HEK293 (cell line): ENCODE measurements at regions not wholly inside any gene's neighbourhood (a gene's known extent, or its start where the extent isn't known, plus 50 kb on each side); places are given as distances from the start of the nearest gene placed in this dataset.

ENCODE experiments used
- CTCF ChIA-PET: fragments of 350-600 bp; formaldehyde crosslinking; extraction: SDS; loops from one replicate; lab custom pipeline; 2021; ENCODE audit warnings: antibody characterized with exemption; lab: Yijun Ruan, JAX
- POLR2A ChIA-PET: fragments of 300-600 bp; formaldehyde crosslinking; extraction: SDS; loops from one replicate; lab custom pipeline; 2020; ENCODE audit warnings: antibody characterized with exemption, inconsistent platforms; lab: Yijun Ruan, JAX
- H3K27ac ChIP-seq: fragments of 200-500 bp; sonication (Bioruptor generic); 2 replicates; pipeline ENCODE4 v1.5.1; 2014; ENCODE audit warnings: low read depth, low read length, control low read depth, inconsistent platforms; ENCODE audit errors: extremely low read depth
- H3K36me3 ChIP-seq, 2 experiments: fragments of 200-500 bp in 1 of 2; sonication (Bioruptor generic) in 1 of 2; 1 replicate in 1 of 2; 2 replicates in 1 of 2; pipeline ENCODE4 v1.5.1; 2014 to 2017; ENCODE audit warnings: inconsistent platforms in 2 of 2, low read length in 2 of 2; ENCODE audit not compliant: control insufficient read depth in 2 of 2, insufficient read depth in 1 of 2
- H3K4me1 ChIP-seq: fragments of 200-500 bp; sonication (Bioruptor generic); 2 replicates; pipeline ENCODE4 v1.5.1; 2014; ENCODE audit warnings: mild to moderate bottlenecking, low read length, inconsistent platforms; ENCODE audit not compliant: control insufficient read depth, insufficient read depth
- H3K4me3 ChIP-seq: 2 replicates; pipeline ENCODE4 v1.5.1; 2011; ENCODE audit warnings: low read depth, mild to moderate bottlenecking, control low read depth, low read length, moderate library complexity
- H3K9me3 ChIP-seq: fragments of 200-500 bp; sonication (Bioruptor generic); 2 replicates; pipeline ENCODE4 v1.5.1; 2014; ENCODE audit warnings: low read depth, low read length, inconsistent platforms; ENCODE audit not compliant: control insufficient read depth, insufficient read depth
- FEZF1 ChIP-seq: fragments of 450-650 bp; formaldehyde crosslinking; IDR thresholded peaks from 2 replicates; pipeline ENCODE4 v1.5.1; 2016; ENCODE audit warnings: missing biosample characterization, missing genetic modification characterization
- GLI2 ChIP-seq: fragments of 450-650 bp; formaldehyde crosslinking; IDR thresholded peaks from 2 replicates; pipeline ENCODE4; 2017; ENCODE audit warnings: missing biosample characterization, missing genetic modification characterization, low read depth, borderline replicate concordance
- MEIS1 ChIP-seq: sonication (generic); formaldehyde crosslinking; IDR thresholded peaks from 2 replicates; pipeline ENCODE4 v1.8.1; 2022; ENCODE audit warnings: missing genetic modification reagents, mild to moderate bottlenecking, borderline replicate concordance
- OSR2 ChIP-seq: fragments of 450-650 bp; formaldehyde crosslinking; IDR thresholded peaks from 2 replicates; pipeline ENCODE4 v1.5.1; 2016; ENCODE audit warnings: missing biosample characterization, missing genetic modification characterization
- OVOL3 ChIP-seq: fragments of 450-650 bp; formaldehyde crosslinking; IDR thresholded peaks from 2 replicates; pipeline ENCODE4 v1.5.1; 2016; ENCODE audit warnings: missing biosample characterization, missing genetic modification characterization
- ZBTB20 ChIP-seq: fragments of 450-650 bp; formaldehyde crosslinking; IDR thresholded peaks from 2 replicates; pipeline ENCODE4 v1.5.1; 2016; ENCODE audit warnings: missing biosample characterization, missing genetic modification characterization
- ZBTB48 ChIP-seq: fragments of 450-650 bp; formaldehyde crosslinking; IDR thresholded peaks from 2 replicates; pipeline ENCODE4 v1.5.1; 2016; ENCODE audit warnings: missing biosample characterization, missing genetic modification characterization
- ZBTB7A ChIP-seq: fragments of 450-650 bp; formaldehyde crosslinking; IDR thresholded peaks from 2 replicates; pipeline ENCODE4 v1.5.1; 2016; ENCODE audit warnings: low read depth, missing biosample characterization, missing genetic modification characterization
- ZFP37 ChIP-seq: fragments of 450-650 bp; formaldehyde crosslinking; IDR thresholded peaks from 2 replicates; pipeline ENCODE4 v1.5.1; 2016; ENCODE audit warnings: missing biosample characterization, missing genetic modification characterization
- ZFP41 ChIP-seq: fragments of 450-650 bp; formaldehyde crosslinking; IDR thresholded peaks from 2 replicates; pipeline ENCODE4 v1.5.1; 2016; ENCODE audit warnings: missing biosample characterization, missing genetic modification characterization, borderline replicate concordance
- ZNF121 ChIP-seq: fragments of 450-650 bp; formaldehyde crosslinking; IDR thresholded peaks from 2 replicates; pipeline ENCODE4 v1.5.1; 2016; ENCODE audit warnings: missing biosample characterization, missing genetic modification characterization
- ZNF324 ChIP-seq: fragments of 450-650 bp; formaldehyde crosslinking; IDR thresholded peaks from 2 replicates; pipeline ENCODE4 v1.5.1; 2016; ENCODE audit warnings: missing biosample characterization, missing genetic modification characterization
- ZNF514 ChIP-seq: fragments of 450-650 bp; formaldehyde crosslinking; IDR thresholded peaks from 2 replicates; pipeline ENCODE4 v1.5.1; 2016; ENCODE audit warnings: missing biosample characterization, missing genetic modification characterization
- ZNF529 ChIP-seq: fragments of 450-650 bp; formaldehyde crosslinking; IDR thresholded peaks from 2 replicates; pipeline ENCODE4 v1.5.1; 2017; ENCODE audit warnings: missing genetic modification characterization, missing biosample characterization; ENCODE audit not compliant: insufficient replicate concordance
- ZNF654 ChIP-seq: fragments of 450-650 bp; formaldehyde crosslinking; IDR thresholded peaks from 2 replicates; pipeline ENCODE4 v1.5.1; 2016; ENCODE audit warnings: low read depth, missing biosample characterization, missing genetic modification characterization
- ZNF677 ChIP-seq: fragments of 450-650 bp; IDR thresholded peaks from 2 replicates; pipeline ENCODE4 v1.5.0; 2018; ENCODE audit warnings: missing biosample characterization, mild to moderate bottlenecking, missing genetic modification characterization, moderate library complexity
- ZNF777 ChIP-seq: fragments of 450-650 bp; formaldehyde crosslinking; IDR thresholded peaks from 2 replicates; pipeline ENCODE4 v1.5.1; 2017; ENCODE audit warnings: missing biosample characterization, missing genetic modification characterization, borderline replicate concordance
- ZNF830 ChIP-seq: fragments of 450-650 bp; IDR thresholded peaks from 2 replicates; pipeline ENCODE4 v1.5.0; 2018; ENCODE audit warnings: missing biosample characterization, missing genetic modification characterization, low read depth, mild to moderate bottlenecking, moderate library complexity
- TF ChIP-seq, protein P1 (sequence below): fragments of 450-650 bp; formaldehyde crosslinking; IDR thresholded peaks from 2 replicates; pipeline ENCODE4 v1.5.1; 2017; ENCODE audit warnings: missing biosample characterization, missing genetic modification characterization
- TF ChIP-seq, protein P2 (sequence below): fragments of 450-650 bp; formaldehyde crosslinking; IDR thresholded peaks from 2 replicates; pipeline ENCODE4 v1.5.1; 2016; ENCODE audit warnings: missing biosample characterization, missing genetic modification characterization, low read depth
- TF ChIP-seq, protein P3 (sequence below): fragments of 450-650 bp; formaldehyde crosslinking; IDR thresholded peaks from 2 replicates; pipeline ENCODE4 v1.5.1; 2016; ENCODE audit warnings: missing biosample characterization, missing genetic modification characterization
- TF ChIP-seq, protein P4 (sequence below): fragments of 450-650 bp; formaldehyde crosslinking; IDR thresholded peaks from 2 replicates; pipeline ENCODE4 v1.5.1; 2017; ENCODE audit warnings: missing biosample characterization, missing genetic modification characterization
- TF ChIP-seq, protein P5 (sequence below): fragments of 450-650 bp; formaldehyde crosslinking; IDR thresholded peaks from 2 replicates; pipeline ENCODE4 v1.5.1; 2016; ENCODE audit warnings: missing biosample characterization, missing genetic modification characterization
- TF ChIP-seq, protein P6 (sequence below): fragments of 450-650 bp; formaldehyde crosslinking; IDR thresholded peaks from 2 replicates; pipeline ENCODE4 v1.5.1; 2016; ENCODE audit warnings: missing biosample characterization, missing genetic modification characterization

DNA sequence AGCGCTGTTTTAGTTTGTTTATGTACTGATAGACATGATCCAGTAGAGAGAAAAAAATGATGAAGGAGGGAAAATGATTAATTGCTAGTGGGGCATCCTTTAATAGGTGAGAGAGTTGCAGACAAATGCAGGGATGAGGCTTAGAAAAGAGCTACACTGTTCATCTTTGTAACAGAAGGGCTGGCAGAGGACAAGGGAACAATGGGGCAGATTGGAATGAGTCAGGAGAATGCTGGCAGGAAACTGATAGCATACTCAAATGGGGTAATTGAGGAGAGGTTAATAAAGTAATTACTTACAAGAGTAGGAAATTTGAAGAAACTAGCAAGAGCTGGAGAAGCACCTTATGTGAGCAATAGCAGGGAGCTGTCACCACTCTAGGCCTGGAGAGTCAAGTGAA, 170.9 kb downstream of the OXSM start (continued):
- TF ChIP-seq GLI2 (no peak), ZBTB48 (tag by site-specific recombination) (no peak), ZNF324 (no peak), ZFP37 (tag by site-specific recombination) (no peak), ZNF529 (tag by site-specific recombination) (no peak), FEZF1 (tag by site-specific recombination) (no peak), OSR2 (tag by site-specific recombination) (no peak)
- TF ChIP-seq, protein P1, sequence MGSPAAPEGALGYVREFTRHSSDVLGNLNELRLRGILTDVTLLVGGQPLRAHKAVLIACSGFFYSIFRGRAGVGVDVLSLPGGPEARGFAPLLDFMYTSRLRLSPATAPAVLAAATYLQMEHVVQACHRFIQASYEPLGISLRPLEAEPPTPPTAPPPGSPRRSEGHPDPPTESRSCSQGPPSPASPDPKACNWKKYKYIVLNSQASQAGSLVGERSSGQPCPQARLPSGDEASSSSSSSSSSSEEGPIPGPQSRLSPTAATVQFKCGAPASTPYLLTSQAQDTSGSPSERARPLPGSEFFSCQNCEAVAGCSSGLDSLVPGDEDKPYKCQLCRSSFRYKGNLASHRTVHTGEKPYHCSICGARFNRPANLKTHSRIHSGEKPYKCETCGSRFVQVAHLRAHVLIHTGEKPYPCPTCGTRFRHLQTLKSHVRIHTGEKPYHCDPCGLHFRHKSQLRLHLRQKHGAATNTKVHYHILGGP: no peak

DNA sequence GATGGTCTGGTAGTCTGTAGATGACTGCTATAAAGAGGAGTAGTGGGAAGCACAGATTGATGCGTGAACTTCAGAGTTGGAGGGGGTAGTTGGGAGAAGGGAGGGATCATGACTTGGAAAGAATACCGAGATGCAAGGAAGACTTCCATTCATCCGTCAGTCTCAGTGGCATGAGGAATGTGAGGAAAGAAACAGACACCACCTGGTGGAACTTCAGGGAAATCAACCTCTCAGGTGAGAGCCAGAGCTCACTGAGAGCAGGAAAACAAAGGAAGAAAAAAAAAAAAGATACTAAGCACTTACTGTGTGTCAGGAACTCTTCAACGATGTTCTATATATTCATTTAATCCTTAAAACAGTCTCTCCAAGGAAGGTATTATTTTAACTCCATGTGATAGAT, 172.4 kb downstream of the OXSM start:
- no peak overlapping the region for H3K4me3 ChIP-seq
- CTCF ChIA-PET: interaction anchor here (0.6 to 1.5 kb wide), 2 partner anchors 156 to 314 kb away, joined by 4 to 8 read pairs; no protein-coding TSS in a partner anchor
- no peak overlapping the region for H3K27ac ChIP-seq
- H3K36me3 ChIP-seq: no peaks in the 10 kb centered on the region
- POLR2A ChIA-PET: no interaction called here
- no peaks in the 10 kb centered on the region for H3K4me1 ChIP-seq
- H3K9me3 ChIP-seq: no peaks in the 10 kb centered on the region
- TF ChIP-seq ZNF777: no peak
- no peak for TF ChIP-seq ZNF677 (tag by site-specific recombination)
- TF ChIP-seq, protein P2, sequence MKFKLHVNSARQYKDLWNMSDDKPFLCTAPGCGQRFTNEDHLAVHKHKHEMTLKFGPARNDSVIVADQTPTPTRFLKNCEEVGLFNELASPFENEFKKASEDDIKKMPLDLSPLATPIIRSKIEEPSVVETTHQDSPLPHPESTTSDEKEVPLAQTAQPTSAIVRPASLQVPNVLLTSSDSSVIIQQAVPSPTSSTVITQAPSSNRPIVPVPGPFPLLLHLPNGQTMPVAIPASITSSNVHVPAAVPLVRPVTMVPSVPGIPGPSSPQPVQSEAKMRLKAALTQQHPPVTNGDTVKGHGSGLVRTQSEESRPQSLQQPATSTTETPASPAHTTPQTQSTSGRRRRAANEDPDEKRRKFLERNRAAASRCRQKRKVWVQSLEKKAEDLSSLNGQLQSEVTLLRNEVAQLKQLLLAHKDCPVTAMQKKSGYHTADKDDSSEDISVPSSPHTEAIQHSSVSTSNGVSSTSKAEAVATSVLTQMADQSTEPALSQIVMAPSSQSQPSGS (tag by site-specific recombination): no peak
- no peak for TF ChIP-seq MEIS1 (CRISPR knock-in tag)
- TF ChIP-seq ZNF529 (tag by site-specific recombination): no peak
- no peak for TF ChIP-seq ZNF830
- no peak for TF ChIP-seq ZBTB7A (tag by site-specific recombination)
- TF ChIP-seq ZNF121: no peak
- peak; percentile 18; the same call in 1 of the 2 replicates for TF ChIP-seq ZNF654
- TF ChIP-seq, protein P3, sequence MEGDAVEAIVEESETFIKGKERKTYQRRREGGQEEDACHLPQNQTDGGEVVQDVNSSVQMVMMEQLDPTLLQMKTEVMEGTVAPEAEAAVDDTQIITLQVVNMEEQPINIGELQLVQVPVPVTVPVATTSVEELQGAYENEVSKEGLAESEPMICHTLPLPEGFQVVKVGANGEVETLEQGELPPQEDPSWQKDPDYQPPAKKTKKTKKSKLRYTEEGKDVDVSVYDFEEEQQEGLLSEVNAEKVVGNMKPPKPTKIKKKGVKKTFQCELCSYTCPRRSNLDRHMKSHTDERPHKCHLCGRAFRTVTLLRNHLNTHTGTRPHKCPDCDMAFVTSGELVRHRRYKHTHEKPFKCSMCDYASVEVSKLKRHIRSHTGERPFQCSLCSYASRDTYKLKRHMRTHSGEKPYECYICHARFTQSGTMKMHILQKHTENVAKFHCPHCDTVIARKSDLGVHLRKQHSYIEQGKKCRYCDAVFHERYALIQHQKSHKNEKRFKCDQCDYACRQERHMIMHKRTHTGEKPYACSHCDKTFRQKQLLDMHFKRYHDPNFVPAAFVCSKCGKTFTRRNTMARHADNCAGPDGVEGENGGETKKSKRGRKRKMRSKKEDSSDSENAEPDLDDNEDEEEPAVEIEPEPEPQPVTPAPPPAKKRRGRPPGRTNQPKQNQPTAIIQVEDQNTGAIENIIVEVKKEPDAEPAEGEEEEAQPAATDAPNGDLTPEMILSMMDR (tag by site-specific recombination): peak; percentile 34; the same call in 1 of the 2 replicates
- TF ChIP-seq ZFP41 (tag by site-specific recombination): no peak

DNA sequence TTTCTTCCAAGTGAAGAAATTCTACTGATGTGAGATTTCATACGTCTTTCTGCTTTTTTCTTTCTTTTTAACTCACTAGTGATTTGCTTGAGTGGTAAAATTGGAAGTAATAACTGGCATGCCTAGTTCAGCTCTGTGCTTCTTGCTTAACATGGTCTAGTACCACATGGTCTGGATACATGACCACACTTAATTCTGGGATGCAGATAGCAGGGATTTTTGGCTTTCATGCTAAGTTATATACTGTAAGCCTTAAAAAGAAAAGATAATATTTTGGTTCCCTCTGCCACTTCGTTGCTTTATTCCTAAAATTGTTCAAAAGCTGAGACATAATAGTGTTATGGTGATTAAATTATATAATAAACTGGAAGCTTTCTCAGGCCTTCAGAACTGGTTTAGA, 174.3 kb downstream of the OXSM start:
- CTCF ChIA-PET: interaction anchor here (0.6 kb wide), 1 partner anchor 40 kb away, joined by 3 read pairs; no protein-coding TSS in a partner anchor
- TF ChIP-seq ZNF514 (tag by site-specific recombination) (no peak), ZBTB20 (tag by site-specific recombination) (no peak), OVOL3 (tag by site-specific recombination) (no peak)
- TF ChIP-seq, protein P4, sequence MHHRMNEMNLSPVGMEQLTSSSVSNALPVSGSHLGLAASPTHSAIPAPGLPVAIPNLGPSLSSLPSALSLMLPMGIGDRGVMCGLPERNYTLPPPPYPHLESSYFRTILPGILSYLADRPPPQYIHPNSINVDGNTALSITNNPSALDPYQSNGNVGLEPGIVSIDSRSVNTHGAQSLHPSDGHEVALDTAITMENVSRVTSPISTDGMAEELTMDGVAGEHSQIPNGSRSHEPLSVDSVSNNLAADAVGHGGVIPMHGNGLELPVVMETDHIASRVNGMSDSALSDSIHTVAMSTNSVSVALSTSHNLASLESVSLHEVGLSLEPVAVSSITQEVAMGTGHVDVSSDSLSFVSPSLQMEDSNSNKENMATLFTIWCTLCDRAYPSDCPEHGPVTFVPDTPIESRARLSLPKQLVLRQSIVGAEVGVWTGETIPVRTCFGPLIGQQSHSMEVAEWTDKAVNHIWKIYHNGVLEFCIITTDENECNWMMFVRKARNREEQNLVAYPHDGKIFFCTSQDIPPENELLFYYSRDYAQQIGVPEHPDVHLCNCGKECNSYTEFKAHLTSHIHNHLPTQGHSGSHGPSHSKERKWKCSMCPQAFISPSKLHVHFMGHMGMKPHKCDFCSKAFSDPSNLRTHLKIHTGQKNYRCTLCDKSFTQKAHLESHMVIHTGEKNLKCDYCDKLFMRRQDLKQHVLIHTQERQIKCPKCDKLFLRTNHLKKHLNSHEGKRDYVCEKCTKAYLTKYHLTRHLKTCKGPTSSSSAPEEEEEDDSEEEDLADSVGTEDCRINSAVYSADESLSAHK (tag by site-specific recombination): no peak
- TF ChIP-seq, protein P5, sequence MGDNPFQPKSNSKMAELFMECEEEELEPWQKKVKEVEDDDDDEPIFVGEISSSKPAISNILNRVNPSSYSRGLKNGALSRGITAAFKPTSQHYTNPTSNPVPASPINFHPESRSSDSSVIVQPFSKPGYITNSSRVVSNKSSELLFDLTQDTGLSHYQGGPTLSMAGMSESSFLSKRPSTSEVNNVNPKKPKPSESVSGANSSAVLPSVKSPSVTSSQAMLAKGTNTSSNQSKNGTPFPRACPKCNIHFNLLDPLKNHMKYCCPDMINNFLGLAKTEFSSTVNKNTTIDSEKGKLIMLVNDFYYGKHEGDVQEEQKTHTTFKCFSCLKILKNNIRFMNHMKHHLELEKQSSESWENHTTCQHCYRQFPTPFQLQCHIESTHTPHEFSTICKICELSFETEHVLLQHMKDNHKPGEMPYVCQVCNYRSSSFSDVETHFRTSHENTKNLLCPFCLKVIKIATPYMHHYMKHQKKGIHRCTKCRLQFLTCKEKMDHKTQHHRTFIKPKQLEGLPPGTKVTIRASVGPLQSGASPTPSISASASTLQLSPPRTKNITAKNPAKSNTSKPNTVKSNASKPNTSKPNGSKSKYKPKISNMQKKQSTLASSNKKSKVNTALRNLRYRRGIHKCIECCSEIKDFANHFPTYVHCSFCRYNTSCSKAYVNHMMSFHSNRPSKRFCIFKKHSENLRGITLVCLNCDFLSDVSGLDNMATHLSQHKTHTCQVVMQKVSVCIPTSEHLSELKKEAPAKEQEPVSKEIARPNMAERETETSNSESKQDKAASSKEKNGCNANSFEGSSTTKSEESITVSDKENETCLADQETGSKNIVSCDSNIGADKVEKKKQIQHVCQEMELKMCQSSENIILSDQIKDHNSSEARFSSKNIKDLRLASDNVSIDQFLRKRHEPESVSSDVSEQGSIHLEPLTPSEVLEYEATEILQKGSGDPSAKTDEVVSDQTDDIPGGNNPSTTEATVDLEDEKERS (tag by site-specific recombination): no peak
- TF ChIP-seq, protein P6, sequence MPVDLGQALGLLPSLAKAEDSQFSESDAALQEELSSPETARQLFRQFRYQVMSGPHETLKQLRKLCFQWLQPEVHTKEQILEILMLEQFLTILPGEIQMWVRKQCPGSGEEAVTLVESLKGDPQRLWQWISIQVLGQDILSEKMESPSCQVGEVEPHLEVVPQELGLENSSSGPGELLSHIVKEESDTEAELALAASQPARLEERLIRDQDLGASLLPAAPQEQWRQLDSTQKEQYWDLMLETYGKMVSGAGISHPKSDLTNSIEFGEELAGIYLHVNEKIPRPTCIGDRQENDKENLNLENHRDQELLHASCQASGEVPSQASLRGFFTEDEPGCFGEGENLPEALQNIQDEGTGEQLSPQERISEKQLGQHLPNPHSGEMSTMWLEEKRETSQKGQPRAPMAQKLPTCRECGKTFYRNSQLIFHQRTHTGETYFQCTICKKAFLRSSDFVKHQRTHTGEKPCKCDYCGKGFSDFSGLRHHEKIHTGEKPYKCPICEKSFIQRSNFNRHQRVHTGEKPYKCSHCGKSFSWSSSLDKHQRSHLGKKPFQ: no peak

More for the DNA sequence above, 174.3 kb downstream of the OXSM start:
- H3K4me1 ChIP-seq: no peaks in the 10 kb centered on the region
- POLR2A ChIA-PET: no interaction called here
- H3K27ac ChIP-seq: no peak overlapping the region
- no peaks in the 10 kb centered on the region for H3K36me3 ChIP-seq
- no peak overlapping the region for H3K4me3 ChIP-seq
- no peaks in the 10 kb centered on the region for H3K9me3 ChIP-seq
